ENCODE measurements at regions not wholly inside any gene's neighbourhood (a gene's known extent, or its start where the extent isn't known, plus 50 kb on each side); places are given as distances from the start of the nearest gene placed in this dataset.

- TF ChIP-seq CTCF (IDR thresholded peaks at IDR 0.05; ENCODE audit: poor library complexity, severe bottlenecking), result no peak
- TF ChIP-seq POLR2AphosphoS5 (IDR thresholded peaks at IDR 0.05), result no peak
- no peak for TF ChIP-seq RAD21 (conservative IDR thresholded peaks at IDR 0.05)
- TF ChIP-seq TAF1 (IDR thresholded peaks at IDR 0.05; ENCODE audit: low read depth), result no peak
- TF ChIP-seq EZH2 (IDR thresholded peaks at IDR 0.05; ENCODE audit: borderline replicate concordance, insufficient read depth, low read length, poor library complexity, severe bottlenecking), result no peak
- no peak for TF ChIP-seq REST (IDR thresholded peaks at IDR 0.05; ENCODE audit: borderline replicate concordance)
- TF ChIP-seq EP300 (conservative IDR thresholded peaks at IDR 0.05; ENCODE audit: poor library complexity, severe bottlenecking), result no peak
Measured at GRCh38 chr3:148615382-148615781, 82.3 kb upstream of the AGTR1 start.
